ENCODE measurements at regions not wholly inside any gene's neighbourhood (a gene's known extent, or its start where the extent isn't known, plus 50 kb on each side); places are given as distances from the start of the nearest gene placed in this dataset.
"Not testable (repeated sequence)": the region's sequence is repeated elsewhere in the genome, so short reads cannot be mapped to it uniquely, and the experiment has no call there.

GRCh38 chr19:28134311-28134710, 1078.6 kb downstream of the UQCRFS1 start:
- DNase-seq (ENCODE audit: low spot score) (no peak), ATAC-seq (no peak)
- no peaks in the 10 kb centered on the region for H3K27me3 Mint-ChIP-seq (ENCODE audit: low read depth)
- no peak overlapping the region for H3K27ac Mint-ChIP-seq
- no peaks in the 10 kb centered on the region for H3K36me3 Mint-ChIP-seq
- CTCF ChIA-PET: no interaction called here
- POLR2A ChIA-PET: no interaction called here
- 0 out of 2 replicates have a peak, but pooled peaks cover 5% of the 10 kb centered on the region for H3K9me3 Mint-ChIP-seq
- no peak overlapping the region for H3K4me3 Mint-ChIP-seq
- no peak for TF ChIP-seq ZNF671 (CRISPR knock-in tag; IDR thresholded peaks at IDR 0.05)
- TF ChIP-seq, protein P1, sequence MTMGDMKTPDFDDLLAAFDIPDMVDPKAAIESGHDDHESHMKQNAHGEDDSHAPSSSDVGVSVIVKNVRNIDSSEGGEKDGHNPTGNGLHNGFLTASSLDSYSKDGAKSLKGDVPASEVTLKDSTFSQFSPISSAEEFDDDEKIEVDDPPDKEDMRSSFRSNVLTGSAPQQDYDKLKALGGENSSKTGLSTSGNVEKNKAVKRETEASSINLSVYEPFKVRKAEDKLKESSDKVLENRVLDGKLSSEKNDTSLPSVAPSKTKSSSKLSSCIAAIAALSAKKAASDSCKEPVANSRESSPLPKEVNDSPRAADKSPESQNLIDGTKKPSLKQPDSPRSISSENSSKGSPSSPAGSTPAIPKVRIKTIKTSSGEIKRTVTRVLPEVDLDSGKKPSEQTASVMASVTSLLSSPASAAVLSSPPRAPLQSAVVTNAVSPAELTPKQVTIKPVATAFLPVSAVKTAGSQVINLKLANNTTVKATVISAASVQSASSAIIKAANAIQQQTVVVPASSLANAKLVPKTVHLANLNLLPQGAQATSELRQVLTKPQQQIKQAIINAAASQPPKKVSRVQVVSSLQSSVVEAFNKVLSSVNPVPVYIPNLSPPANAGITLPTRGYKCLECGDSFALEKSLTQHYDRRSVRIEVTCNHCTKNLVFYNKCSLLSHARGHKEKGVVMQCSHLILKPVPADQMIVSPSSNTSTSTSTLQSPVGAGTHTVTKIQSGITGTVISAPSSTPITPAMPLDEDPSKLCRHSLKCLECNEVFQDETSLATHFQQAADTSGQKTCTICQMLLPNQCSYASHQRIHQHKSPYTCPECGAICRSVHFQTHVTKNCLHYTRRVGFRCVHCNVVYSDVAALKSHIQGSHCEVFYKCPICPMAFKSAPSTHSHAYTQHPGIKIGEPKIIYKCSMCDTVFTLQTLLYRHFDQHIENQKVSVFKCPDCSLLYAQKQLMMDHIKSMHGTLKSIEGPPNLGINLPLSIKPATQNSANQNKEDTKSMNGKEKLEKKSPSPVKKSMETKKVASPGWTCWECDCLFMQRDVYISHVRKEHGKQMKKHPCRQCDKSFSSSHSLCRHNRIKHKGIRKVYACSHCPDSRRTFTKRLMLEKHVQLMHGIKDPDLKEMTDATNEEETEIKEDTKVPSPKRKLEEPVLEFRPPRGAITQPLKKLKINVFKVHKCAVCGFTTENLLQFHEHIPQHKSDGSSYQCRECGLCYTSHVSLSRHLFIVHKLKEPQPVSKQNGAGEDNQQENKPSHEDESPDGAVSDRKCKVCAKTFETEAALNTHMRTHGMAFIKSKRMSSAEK (CRISPR knock-in tag; IDR thresholded peaks at IDR 0.05; ENCODE audit: borderline replicate concordance): no peak
- TF ChIP-seq, protein P2, sequence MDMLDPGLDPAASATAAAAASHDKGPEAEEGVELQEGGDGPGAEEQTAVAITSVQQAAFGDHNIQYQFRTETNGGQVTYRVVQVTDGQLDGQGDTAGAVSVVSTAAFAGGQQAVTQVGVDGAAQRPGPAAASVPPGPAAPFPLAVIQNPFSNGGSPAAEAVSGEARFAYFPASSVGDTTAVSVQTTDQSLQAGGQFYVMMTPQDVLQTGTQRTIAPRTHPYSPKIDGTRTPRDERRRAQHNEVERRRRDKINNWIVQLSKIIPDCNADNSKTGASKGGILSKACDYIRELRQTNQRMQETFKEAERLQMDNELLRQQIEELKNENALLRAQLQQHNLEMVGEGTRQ (CRISPR knock-in tag; IDR thresholded peaks at IDR 0.05): no peak
- peaks cover 20% of the 10 kb centered on the region for H3K4me1 Mint-ChIP-seq

DNA sequence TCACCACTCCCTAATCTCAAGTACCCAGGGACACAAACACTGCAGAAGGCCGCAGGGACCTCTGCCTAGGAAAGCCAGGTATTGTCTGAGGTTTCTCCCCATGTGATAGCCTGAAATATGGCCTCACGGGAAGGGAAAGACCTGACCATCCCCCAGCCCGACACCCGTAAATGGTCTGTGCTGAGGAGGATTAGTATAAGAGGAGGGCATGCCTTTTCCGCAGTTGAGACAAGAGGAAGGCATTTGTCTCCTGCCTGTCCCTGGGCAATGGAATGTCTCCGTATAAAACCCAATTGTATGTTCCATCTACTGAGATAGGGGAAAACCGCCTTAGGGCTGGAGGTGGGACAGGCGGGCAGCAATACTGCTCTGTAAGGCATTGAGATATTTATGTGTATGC, 1082.1 kb downstream of the UQCRFS1 start:
- H3K4me3 Mint-ChIP-seq; H3K27me3 Mint-ChIP-seq (ENCODE audit: low read depth); H3K36me3 Mint-ChIP-seq; H3K9me3 Mint-ChIP-seq; DNase-seq (ENCODE audit: low spot score); H3K27ac Mint-ChIP-seq; ATAC-seq; CTCF ChIA-PET; POLR2A ChIA-PET: not testable (repeated sequence)
- peaks cover 20% of the 10 kb centered on the region for H3K4me1 Mint-ChIP-seq

DNA sequence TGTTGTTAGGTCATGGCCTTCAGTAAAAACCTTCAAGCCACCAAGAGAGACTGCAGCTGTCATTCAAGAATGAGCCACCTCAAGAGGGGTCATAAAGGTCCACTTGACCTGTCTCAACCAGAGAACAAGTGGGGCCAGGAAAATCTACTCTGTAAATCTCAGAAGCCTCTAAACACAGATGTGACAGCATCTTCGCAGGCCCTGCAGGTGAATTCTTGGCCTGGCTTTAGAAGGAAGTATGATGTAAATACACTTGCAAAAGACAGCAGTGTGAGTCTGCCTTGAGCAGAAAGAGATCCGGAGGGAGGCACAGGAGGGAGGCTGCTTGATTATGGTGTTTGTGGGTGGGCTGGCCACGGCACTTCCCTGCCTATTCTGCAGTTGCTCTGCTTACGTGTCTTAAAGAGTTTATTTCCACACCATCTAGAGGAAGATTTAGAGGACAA, 1082.9 kb downstream of the UQCRFS1 start:
- Mint-ChIP-seq H3K4me1 (peaks cover 20% of the 10 kb centered on the region), H3K4me3 (no peak overlapping the region), H3K27ac (no peak overlapping the region), H3K36me3 (no peaks in the 10 kb centered on the region), H3K27me3 (ENCODE audit: low read depth) (no peaks in the 10 kb centered on the region), H3K9me3 (0 out of 2 replicates have a peak, but pooled peaks cover 2% of the 10 kb centered on the region)
- TF ChIP-seq GABPB1 (CRISPR knock-in tag; IDR thresholded peaks at IDR 0.05) (no peak), NFYB (CRISPR knock-in tag; conservative IDR thresholded peaks at IDR 0.05; ENCODE audit: low read depth) (no peak), TCF7 (CRISPR knock-in tag; IDR thresholded peaks at IDR 0.05; ENCODE audit: low read depth) (no peak), CREB1 (CRISPR knock-in tag; IDR thresholded peaks at IDR 0.05) (no peak), ZNF396 (CRISPR knock-in tag; IDR thresholded peaks at IDR 0.05; ENCODE audit: borderline replicate concordance) (no peak), SMAD4 (CRISPR knock-in tag; IDR thresholded peaks at IDR 0.05) (no peak), ZNF121 (CRISPR knock-in tag; IDR thresholded peaks at IDR 0.05) (no peak), AFF4 (CRISPR knock-in tag; IDR thresholded peaks at IDR 0.05; ENCODE audit: borderline replicate concordance) (no peak), SP1 (CRISPR knock-in tag; conservative IDR thresholded peaks at IDR 0.05) (no peak)
- POLR2A ChIA-PET: no interaction called here
- DNase-seq (ENCODE audit: low spot score) (no peak), ATAC-seq (no peak)
- CTCF ChIA-PET: interaction anchor here (1.3 kb wide), 1 partner anchor 112 kb away, joined by 3 read pairs; no protein-coding TSS in a partner anchor

Measured in WTC11 (cell line).